HFFc6 (cell line): ENCODE measurements at regions not wholly inside any gene's neighbourhood (a gene's known extent, or its start where the extent isn't known, plus 50 kb on each side); places are given as distances from the start of the nearest gene placed in this dataset.

Experiments used
- DNase-seq: peaks from one replicate; pipeline ENCODE4 v3.0.0-alpha.2; 2018
- H3K27ac Mint-ChIP-seq: 2 replicates; pipeline ENCODE4 v1.8.0; 2020; ENCODE audit warnings: mild to moderate bottlenecking, mixed read lengths
- H3K27me3 Mint-ChIP-seq: 2 replicates; pipeline ENCODE4 v1.8.0; 2021; ENCODE audit warnings: mild to moderate bottlenecking, moderate library complexity, mixed read lengths; ENCODE audit not compliant: insufficient read depth
- H3K36me3 Mint-ChIP-seq: 2 replicates; pipeline ENCODE4 v1.8.0; 2021; ENCODE audit warnings: low read depth, mixed read lengths
- H3K4me1 Mint-ChIP-seq: 2 replicates; pipeline ENCODE4 v1.8.0; 2020; ENCODE audit warnings: low read depth, mixed read lengths
- H3K4me3 Mint-ChIP-seq: 2 replicates; pipeline ENCODE4 v1.8.0; 2020; ENCODE audit warnings: mild to moderate bottlenecking, moderate library complexity, mixed read lengths
- H3K9me3 Mint-ChIP-seq: 2 replicates; pipeline ENCODE4 v1.8.0; 2020; ENCODE audit warnings: mild to moderate bottlenecking, mixed read lengths
- TF ChIP-seq, protein P1 (sequence below): fragments of 200-600 bp; sonication (generic); IDR thresholded peaks from 2 replicates; pipeline ENCODE4 v1.5.0; 2021; ENCODE audit warnings: antibody characterized with exemption, mild to moderate bottlenecking

DNA sequence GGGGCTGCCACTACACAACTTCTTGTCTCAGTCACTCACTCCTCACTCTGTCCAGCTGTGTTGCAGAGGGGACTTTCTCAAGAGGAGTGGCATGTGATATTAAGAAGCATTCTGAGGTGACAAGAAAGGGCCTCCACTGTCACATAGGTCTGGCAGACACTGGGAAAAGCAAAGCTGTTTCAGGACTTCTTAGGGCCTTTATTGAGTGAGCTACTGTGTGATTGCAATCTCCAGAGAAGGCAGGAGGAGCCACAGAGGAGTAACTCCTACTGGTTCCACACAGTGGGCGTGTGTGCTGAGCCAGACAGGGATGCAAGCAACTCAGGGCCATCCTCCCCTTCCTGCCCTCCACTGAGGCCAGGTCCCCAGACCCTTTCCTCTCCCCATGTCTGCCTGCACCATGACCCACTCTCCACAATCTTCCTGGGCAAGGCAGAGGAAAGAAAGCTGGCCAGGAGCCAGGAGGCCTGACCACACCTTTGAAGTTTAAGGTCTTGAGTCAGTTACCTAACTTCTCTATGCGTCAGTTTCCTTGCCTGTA lies 262.0 kb upstream of the ZMIZ1 start:
- TF ChIP-seq, protein P1, sequence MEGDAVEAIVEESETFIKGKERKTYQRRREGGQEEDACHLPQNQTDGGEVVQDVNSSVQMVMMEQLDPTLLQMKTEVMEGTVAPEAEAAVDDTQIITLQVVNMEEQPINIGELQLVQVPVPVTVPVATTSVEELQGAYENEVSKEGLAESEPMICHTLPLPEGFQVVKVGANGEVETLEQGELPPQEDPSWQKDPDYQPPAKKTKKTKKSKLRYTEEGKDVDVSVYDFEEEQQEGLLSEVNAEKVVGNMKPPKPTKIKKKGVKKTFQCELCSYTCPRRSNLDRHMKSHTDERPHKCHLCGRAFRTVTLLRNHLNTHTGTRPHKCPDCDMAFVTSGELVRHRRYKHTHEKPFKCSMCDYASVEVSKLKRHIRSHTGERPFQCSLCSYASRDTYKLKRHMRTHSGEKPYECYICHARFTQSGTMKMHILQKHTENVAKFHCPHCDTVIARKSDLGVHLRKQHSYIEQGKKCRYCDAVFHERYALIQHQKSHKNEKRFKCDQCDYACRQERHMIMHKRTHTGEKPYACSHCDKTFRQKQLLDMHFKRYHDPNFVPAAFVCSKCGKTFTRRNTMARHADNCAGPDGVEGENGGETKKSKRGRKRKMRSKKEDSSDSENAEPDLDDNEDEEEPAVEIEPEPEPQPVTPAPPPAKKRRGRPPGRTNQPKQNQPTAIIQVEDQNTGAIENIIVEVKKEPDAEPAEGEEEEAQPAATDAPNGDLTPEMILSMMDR = no peak
- Mint-ChIP-seq H3K9me3 (peaks cover 5% of the 10 kb centered on the region; the same call in 1 of the 2 replicates), H3K4me1 (peaks cover 61% of the 10 kb centered on the region), H3K27me3 (peaks cover 23% of the 10 kb centered on the region), H3K27ac (no peak overlapping the region), H3K4me3 (no peak overlapping the region), H3K36me3 (no peaks in the 10 kb centered on the region)
- DNase-seq = no peak

DNA sequence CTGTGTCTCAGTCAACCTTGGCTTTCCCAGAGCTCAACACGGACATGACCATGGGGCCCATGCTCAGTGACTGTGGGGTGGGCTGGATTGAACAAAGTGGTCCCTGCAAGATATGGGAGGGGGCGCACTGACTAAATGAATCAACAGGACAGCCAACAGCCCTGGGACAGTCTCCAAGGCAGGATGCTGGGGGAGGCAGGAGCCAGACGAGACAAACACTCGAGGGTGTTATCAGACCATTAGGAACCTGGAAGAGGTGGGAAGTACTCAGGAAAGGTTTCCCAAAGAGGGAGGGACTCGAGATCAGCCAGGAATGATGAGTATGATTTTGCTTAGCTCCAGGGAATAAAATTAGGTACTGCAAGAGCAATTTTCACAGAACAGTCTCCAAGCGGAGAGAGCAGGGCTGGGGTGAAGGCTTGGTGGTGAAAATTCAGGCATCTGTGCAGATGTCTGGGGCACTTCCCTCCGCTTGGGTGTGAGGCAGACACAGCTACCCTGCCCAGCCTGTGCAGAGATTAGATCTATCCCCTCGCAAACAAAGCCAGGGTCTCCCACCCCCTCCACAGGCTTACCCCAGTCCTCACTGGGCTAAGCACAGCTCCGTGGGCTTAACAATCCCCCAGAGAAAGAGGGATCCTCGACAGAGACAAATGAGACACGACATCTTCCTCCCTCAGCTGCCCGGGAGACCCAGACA lies 261.1 kb upstream of the ZMIZ1 start:
- DNase-seq = no peak
- TF ChIP-seq, protein P1 = no peak
- Mint-ChIP-seq H3K36me3 (no peaks in the 10 kb centered on the region), H3K4me1 (peaks cover 52% of the 10 kb centered on the region), H3K27ac (no peak overlapping the region), H3K9me3 (peaks cover 5% of the 10 kb centered on the region; the same call in 1 of the 2 replicates), H3K4me3 (no peak overlapping the region), H3K27me3 (peaks cover 30% of the 10 kb centered on the region)

DNA sequence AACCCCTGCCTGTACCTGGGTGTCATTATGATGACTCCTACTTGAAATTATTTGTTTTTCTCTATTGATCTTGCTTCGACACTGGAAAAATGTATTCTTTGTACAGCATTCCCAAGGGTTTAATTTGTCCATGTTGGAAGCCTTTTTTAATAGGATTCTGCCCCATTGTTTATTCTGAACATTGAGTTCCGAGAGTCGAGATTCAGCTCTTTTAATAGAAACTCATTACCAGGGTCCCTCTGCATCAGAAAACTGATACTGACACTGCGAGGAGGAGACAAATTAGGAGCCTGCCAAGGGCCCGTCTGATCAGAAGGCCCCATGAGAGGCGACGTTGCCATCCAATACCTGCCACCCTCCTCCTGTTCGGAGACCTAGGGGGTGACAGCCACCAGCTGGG lies 260.5 kb upstream of the ZMIZ1 start:
- Mint-ChIP-seq H3K9me3 (peaks cover 5% of the 10 kb centered on the region; the same call in 1 of the 2 replicates), H3K27me3 (peaks cover 32% of the 10 kb centered on the region), H3K27ac (no peak overlapping the region), H3K4me3 (no peak overlapping the region), H3K36me3 (no peaks in the 10 kb centered on the region), H3K4me1 (peaks cover 46% of the 10 kb centered on the region)
- DNase-seq = no peak
- TF ChIP-seq, protein P1 = no peak

- no peaks in the 10 kb centered on the region for H3K36me3 Mint-ChIP-seq
- H3K4me1 Mint-ChIP-seq = peaks cover 40% of the 10 kb centered on the region
- peaks cover 5% of the 10 kb centered on the region; the same call in 1 of the 2 replicates for H3K9me3 Mint-ChIP-seq
- TF ChIP-seq, protein P1 = no peak
- H3K4me3 Mint-ChIP-seq = no peak overlapping the region
- H3K27me3 Mint-ChIP-seq = peaks cover 35% of the 10 kb centered on the region
- no peak for DNase-seq
- no peak overlapping the region for H3K27ac Mint-ChIP-seq
These were observed 259.9 kb upstream of the ZMIZ1 start for GRCh38 chr10:78808736-78809367.

- Mint-ChIP-seq H3K27ac (no peak overlapping the region), H3K9me3 (peaks cover 5% of the 10 kb centered on the region; the same call in 1 of the 2 replicates), H3K27me3 (peaks cover 42% of the 10 kb centered on the region), H3K4me3 (no peak overlapping the region), H3K36me3 (no peaks in the 10 kb centered on the region), H3K4me1 (peaks cover 17% of the 10 kb centered on the region)
- DNase-seq = no peak
- TF ChIP-seq, protein P1 = no peak
These were observed 257.6 kb upstream of the ZMIZ1 start for GRCh38 chr10:78811174-78811573.
